Cardiac muscle cell (in vitro differentiated cells and primary cell): ENCODE measurements at regions not wholly inside any gene's neighbourhood (a gene's known extent, or its start where the extent isn't known, plus 50 kb on each side); places are given as distances from the start of the nearest gene placed in this dataset.

Experiments
- DNase-seq, 2 donors: peaks; one replicate each; pipeline versions ENCODE4 v3.0.0 to v3.0.0-alpha.2; 2010 to 2017; ENCODE audit warnings: low read depth in 1 of 2, low spot score in 1 of 2
- H3K27ac ChIP-seq: fragments of 200-600 bp; sonication (generic); 2 replicates; pipeline ENCODE4 v1.5.1; 2016
- H3K27me3 ChIP-seq: fragments of 200-600 bp; sonication (generic); 2 replicates; pipeline ENCODE4 v1.6.0; 2016; ENCODE audit warnings: control low read depth
- H3K36me3 ChIP-seq: fragments of 200-600 bp; sonication (generic); 2 replicates; pipeline ENCODE4 v1.5.1; 2016; ENCODE audit warnings: control low read depth
- H3K4me1 ChIP-seq: fragments of 200-600 bp; sonication (generic); 2 replicates; pipeline ENCODE4 v1.8.1; 2017; ENCODE audit warnings: low read depth, mild to moderate bottlenecking, mixed run types
- H3K4me3 ChIP-seq: fragments of 200-600 bp; sonication (generic); 2 replicates; pipeline ENCODE4 v1.5.1; 2016; ENCODE audit warnings: mild to moderate bottlenecking
- H3K9me3 ChIP-seq: fragments of 200-600 bp; sonication (generic); 2 replicates; pipeline ENCODE4 v1.5.1; 2017; ENCODE audit warnings: low read depth, mild to moderate bottlenecking, control low read depth
- TF ChIP-seq, protein P1 (sequence below): IDR thresholded peaks from 2 replicates; pipeline ENCODE4 v1.5.1; 2012; ENCODE audit warnings: low read depth, mild to moderate bottlenecking, low read length

DNA sequence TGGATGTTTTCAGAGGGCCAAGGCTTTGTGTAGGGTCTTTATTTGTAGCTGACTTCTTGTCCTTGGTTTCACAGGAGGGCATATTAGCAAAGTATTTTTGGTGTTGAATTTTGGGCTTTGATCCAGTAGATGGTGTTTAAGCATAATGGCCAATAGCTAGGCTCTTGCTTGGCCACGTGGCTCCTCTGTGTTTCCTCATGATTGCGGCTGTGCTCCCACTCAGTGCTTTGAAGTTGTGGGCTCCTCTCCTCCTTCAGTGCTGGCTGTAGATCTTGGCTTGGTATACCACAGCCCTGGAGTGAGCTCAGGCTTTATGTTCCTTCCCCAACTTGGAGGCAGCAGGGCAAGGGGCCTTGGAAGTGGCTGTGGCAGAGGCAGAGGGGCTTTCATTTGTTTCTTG is 107.2 kb upstream of the CENPE start:
- Histone ChIP-seq H3K9me3 (no peaks in the 10 kb centered on the region), H3K27ac (no peak overlapping the region), H3K36me3 (no peaks in the 10 kb centered on the region), H3K4me1 (peaks cover 14% of the 10 kb centered on the region), H3K4me3 (no peak overlapping the region), H3K27me3 (no peaks in the 10 kb centered on the region)
- DNase-seq: no peak
- TF ChIP-seq, protein P1, sequence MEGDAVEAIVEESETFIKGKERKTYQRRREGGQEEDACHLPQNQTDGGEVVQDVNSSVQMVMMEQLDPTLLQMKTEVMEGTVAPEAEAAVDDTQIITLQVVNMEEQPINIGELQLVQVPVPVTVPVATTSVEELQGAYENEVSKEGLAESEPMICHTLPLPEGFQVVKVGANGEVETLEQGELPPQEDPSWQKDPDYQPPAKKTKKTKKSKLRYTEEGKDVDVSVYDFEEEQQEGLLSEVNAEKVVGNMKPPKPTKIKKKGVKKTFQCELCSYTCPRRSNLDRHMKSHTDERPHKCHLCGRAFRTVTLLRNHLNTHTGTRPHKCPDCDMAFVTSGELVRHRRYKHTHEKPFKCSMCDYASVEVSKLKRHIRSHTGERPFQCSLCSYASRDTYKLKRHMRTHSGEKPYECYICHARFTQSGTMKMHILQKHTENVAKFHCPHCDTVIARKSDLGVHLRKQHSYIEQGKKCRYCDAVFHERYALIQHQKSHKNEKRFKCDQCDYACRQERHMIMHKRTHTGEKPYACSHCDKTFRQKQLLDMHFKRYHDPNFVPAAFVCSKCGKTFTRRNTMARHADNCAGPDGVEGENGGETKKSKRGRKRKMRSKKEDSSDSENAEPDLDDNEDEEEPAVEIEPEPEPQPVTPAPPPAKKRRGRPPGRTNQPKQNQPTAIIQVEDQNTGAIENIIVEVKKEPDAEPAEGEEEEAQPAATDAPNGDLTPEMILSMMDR: no peak

- DNase-seq: no peak
- no peak overlapping the region for H3K4me3 ChIP-seq
- H3K9me3 ChIP-seq: no peaks in the 10 kb centered on the region
- H3K4me1 ChIP-seq: peaks cover 14% of the 10 kb centered on the region
- H3K36me3 ChIP-seq: no peaks in the 10 kb centered on the region
- TF ChIP-seq, protein P1: no peak
- no peak overlapping the region for H3K27ac ChIP-seq
- no peaks in the 10 kb centered on the region for H3K27me3 ChIP-seq
Measured at GRCh38 chr4:103303011-103303410, 104.9 kb upstream of the CENPE start.

GRCh38 chr4:103292959-103293358 is 94.8 kb upstream of the CENPE start:
- no peaks in the 10 kb centered on the region for H3K4me1 ChIP-seq
- DNase-seq: no peak

GRCh38 chr4:103292373-103292772 is 94.2 kb upstream of the CENPE start:
- Histone ChIP-seq H3K9me3 (no peaks in the 10 kb centered on the region), H3K27ac (no peak overlapping the region), H3K27me3 (no peaks in the 10 kb centered on the region), H3K36me3 (no peaks in the 10 kb centered on the region), H3K4me3 (no peak overlapping the region), H3K4me1 (no peaks in the 10 kb centered on the region)
- no peak for DNase-seq
- TF ChIP-seq, protein P1: no peak

More at GRCh38 chr4:103292959-103293358, 94.8 kb upstream of the CENPE start:
- H3K9me3 ChIP-seq: no peaks in the 10 kb centered on the region
- TF ChIP-seq, protein P1: no peak
- H3K4me3 ChIP-seq: no peak overlapping the region
- H3K27ac ChIP-seq: no peak overlapping the region
- no peaks in the 10 kb centered on the region for H3K36me3 ChIP-seq
- no peaks in the 10 kb centered on the region for H3K27me3 ChIP-seq

GRCh38 chr4:103289186-103289585 is 91.0 kb upstream of the CENPE start:
- no peaks in the 10 kb centered on the region for H3K9me3 ChIP-seq
- TF ChIP-seq, protein P1: no peak
- no peaks in the 10 kb centered on the region for H3K4me1 ChIP-seq
- H3K27ac ChIP-seq: no peak overlapping the region
- H3K4me3 ChIP-seq: no peak overlapping the region
- DNase-seq: no peak
- H3K36me3 ChIP-seq: no peaks in the 10 kb centered on the region
- H3K27me3 ChIP-seq: no peaks in the 10 kb centered on the region

DNA sequence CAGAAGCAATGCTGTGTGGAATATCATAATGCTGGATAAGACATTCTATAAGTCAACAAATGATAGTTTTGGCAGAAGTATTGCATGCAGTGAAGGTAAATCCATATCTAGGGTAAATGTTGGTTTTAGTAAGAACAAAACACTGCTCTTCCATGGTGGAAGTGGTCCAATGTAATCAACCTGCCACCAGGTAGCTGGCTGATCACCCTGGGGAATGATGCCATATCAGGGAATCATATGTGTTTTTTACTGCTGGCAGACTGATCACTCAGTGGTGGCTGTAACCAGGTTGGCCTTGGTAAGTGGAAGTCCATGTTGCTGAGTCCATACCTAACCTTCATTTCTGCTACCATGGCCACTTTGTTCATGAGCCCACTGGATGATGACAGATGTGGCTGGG is 74.0 kb upstream of the CENPE start:
- Histone ChIP-seq H3K4me1 (no peaks in the 10 kb centered on the region), H3K9me3 (no peaks in the 10 kb centered on the region), H3K36me3 (no peaks in the 10 kb centered on the region), H3K27me3 (no peaks in the 10 kb centered on the region), H3K4me3 (no peak overlapping the region), H3K27ac (no peak overlapping the region)
- TF ChIP-seq, protein P1: no peak
- no peak for DNase-seq
